Mesothelial cell of epicardium (in vitro differentiated cells): ENCODE measurements at regions not wholly inside any gene's neighbourhood (a gene's known extent, or its start where the extent isn't known, plus 50 kb on each side); places are given as distances from the start of the nearest gene placed in this dataset.
A peak's percentile ranks its signal among the peaks of the same experiment; 100 is the strongest.

ENCODE experiments used
- DNase-seq, 2 experiments: peaks; one replicate each; pipeline ENCODE4 v3.0.0; 2021; ENCODE audit warnings: low spot score in 2 of 2; ENCODE audit not compliant: unreplicated experiment in 2 of 2
- H3K27ac Mint-ChIP-seq: 2 replicates; pipeline ENCODE4 v1.8.0; 2021; ENCODE audit warnings: mixed read lengths
- H3K27me3 Mint-ChIP-seq: 2 replicates; pipeline ENCODE4 v1.8.0; 2021; ENCODE audit warnings: low read depth, mixed read lengths
- H3K36me3 Mint-ChIP-seq: 2 replicates; pipeline ENCODE4 v1.8.0; 2021; ENCODE audit warnings: mixed read lengths
- H3K4me1 Mint-ChIP-seq: 2 replicates; pipeline ENCODE4 v1.8.0; 2021; ENCODE audit warnings: mixed read lengths
- H3K4me3 Mint-ChIP-seq: 2 replicates; pipeline ENCODE4 v1.8.0; 2021; ENCODE audit warnings: mild to moderate bottlenecking, moderate library complexity, mixed read lengths
- H3K9me3 Mint-ChIP-seq: 2 replicates; pipeline ENCODE4 v1.8.0; 2021; ENCODE audit warnings: mixed read lengths
- CTCF ChIP-seq: fragments of 200-600 bp; sonication (generic); IDR thresholded peaks from one replicate; pipeline ENCODE4 v1.5.0; 2021; ENCODE audit warnings: antibody characterized with exemption; ENCODE audit not compliant: unreplicated experiment

- Mint-ChIP-seq H3K27ac (peak overlapping the region; percentile 68), H3K4me1 (peaks cover 23% of the 10 kb centered on the region), H3K36me3 (no peaks in the 10 kb centered on the region), H3K9me3 (peaks cover 8% of the 10 kb centered on the region), H3K4me3 (no peak overlapping the region), H3K27me3 (no peaks in the 10 kb centered on the region)
- DNase-seq = peak; percentile 21 to 51
- no peak for TF ChIP-seq CTCF
These were observed 545.0 kb downstream of the ZPLD1 start for GRCh38 chr3:102979682-102980354.

GRCh38 chr3:102980355-102980696 lies 545.5 kb downstream of the ZPLD1 start:
- Mint-ChIP-seq H3K36me3 (no peaks in the 10 kb centered on the region), H3K4me3 (no peak overlapping the region), H3K4me1 (peaks cover 23% of the 10 kb centered on the region), H3K27ac (peak overlapping the region; percentile 68), H3K9me3 (peaks cover 3% of the 10 kb centered on the region), H3K27me3 (no peaks in the 10 kb centered on the region)
- DNase-seq = no peak
- TF ChIP-seq CTCF = no peak

GRCh38 chr3:103002425-103003176 lies 567.8 kb downstream of the ZPLD1 start:
- no peak for DNase-seq
- Mint-ChIP-seq H3K36me3 (no peaks in the 10 kb centered on the region), H3K4me3 (no peak overlapping the region), H3K4me1 (peaks cover 7% of the 10 kb centered on the region), H3K27me3 (no peaks in the 10 kb centered on the region), H3K27ac (no peak overlapping the region), H3K9me3 (peaks cover 5% of the 10 kb centered on the region)
- no peak for TF ChIP-seq CTCF

- Mint-ChIP-seq H3K27ac (no peak overlapping the region), H3K36me3 (no peaks in the 10 kb centered on the region), H3K4me3 (no peak overlapping the region), H3K9me3 (peaks cover 12% of the 10 kb centered on the region), H3K4me1 (peaks cover 7% of the 10 kb centered on the region), H3K27me3 (no peaks in the 10 kb centered on the region)
- DNase-seq = no peak
- no peak for TF ChIP-seq CTCF
These were observed 571.8 kb downstream of the ZPLD1 start for GRCh38 chr3:103006526-103007183.

GRCh38 chr3:103009609-103010008 lies 574.8 kb downstream of the ZPLD1 start:
- Mint-ChIP-seq H3K27me3 (no peaks in the 10 kb centered on the region), H3K4me3 (no peak overlapping the region), H3K27ac (no peak overlapping the region), H3K4me1 (peaks cover 7% of the 10 kb centered on the region), H3K9me3 (peaks cover 12% of the 10 kb centered on the region), H3K36me3 (no peaks in the 10 kb centered on the region)
- no peak for TF ChIP-seq CTCF
- no peak for DNase-seq
